ENCODE measurements at regions not wholly inside any gene's neighbourhood (a gene's known extent, or its start where the extent isn't known, plus 50 kb on each side); places are given as distances from the start of the nearest gene placed in this dataset.

DNA sequence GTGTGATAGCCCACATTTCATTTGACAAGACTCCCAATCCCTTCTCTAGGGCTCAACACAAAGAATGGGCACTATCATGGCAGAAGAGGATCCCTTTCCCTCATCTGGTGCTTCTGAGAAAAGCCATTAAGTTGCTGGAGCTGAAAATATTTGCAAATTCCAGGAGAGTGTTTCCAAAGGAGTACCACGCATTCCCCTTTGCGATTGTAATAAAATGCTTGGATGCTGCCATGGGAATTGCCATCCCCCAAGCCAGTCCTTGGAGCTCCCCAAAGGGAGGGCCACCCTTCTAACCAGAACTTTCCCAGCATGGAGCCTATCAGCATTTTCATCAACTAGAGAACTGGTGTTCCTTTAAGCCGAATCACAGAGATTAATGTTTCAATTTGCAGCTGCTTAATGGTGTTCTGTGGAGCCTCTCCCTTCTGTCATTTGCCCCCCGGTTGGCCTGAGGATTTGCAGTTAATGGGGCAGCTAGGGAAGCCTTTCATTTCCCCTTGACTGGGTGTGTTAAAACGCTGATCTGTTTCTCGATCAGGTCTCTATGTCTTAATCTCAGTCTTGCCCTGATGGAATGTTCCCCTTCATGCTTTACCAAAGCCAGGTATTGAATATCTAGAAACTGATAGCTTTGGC, 133.0 kb downstream of the ENC1 start:
- TF ChIP-seq, protein P1, sequence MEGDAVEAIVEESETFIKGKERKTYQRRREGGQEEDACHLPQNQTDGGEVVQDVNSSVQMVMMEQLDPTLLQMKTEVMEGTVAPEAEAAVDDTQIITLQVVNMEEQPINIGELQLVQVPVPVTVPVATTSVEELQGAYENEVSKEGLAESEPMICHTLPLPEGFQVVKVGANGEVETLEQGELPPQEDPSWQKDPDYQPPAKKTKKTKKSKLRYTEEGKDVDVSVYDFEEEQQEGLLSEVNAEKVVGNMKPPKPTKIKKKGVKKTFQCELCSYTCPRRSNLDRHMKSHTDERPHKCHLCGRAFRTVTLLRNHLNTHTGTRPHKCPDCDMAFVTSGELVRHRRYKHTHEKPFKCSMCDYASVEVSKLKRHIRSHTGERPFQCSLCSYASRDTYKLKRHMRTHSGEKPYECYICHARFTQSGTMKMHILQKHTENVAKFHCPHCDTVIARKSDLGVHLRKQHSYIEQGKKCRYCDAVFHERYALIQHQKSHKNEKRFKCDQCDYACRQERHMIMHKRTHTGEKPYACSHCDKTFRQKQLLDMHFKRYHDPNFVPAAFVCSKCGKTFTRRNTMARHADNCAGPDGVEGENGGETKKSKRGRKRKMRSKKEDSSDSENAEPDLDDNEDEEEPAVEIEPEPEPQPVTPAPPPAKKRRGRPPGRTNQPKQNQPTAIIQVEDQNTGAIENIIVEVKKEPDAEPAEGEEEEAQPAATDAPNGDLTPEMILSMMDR (IDR thresholded peaks at IDR 0.05; ENCODE audit: extremely low read depth, missing control alignments) = no peak
- DNase-seq (ENCODE audit: low spot score) = no peak

DNA sequence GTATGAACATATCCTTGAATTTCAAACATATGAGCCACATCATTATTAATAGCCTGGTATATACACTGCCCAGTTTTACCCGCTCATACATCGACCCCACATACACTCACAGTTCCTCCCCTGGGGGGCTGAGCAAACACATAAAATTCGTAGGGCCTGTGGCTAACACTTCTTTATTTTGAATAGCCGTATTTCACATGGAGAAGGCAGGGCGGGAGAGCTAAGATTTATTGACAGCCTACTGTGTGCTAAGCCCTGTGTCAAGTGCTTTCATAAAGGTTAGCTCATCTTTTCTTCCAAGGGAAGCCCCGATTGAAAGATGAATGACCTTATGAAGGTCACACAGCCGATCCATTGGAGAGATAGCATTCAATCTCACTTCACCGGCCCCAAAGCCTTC, 134.4 kb downstream of the ENC1 start:
- TF ChIP-seq, protein P1 (IDR thresholded peaks at IDR 0.05; ENCODE audit: extremely low read depth, missing control alignments) = no peak
- no peak for DNase-seq (ENCODE audit: low spot score)

DNA sequence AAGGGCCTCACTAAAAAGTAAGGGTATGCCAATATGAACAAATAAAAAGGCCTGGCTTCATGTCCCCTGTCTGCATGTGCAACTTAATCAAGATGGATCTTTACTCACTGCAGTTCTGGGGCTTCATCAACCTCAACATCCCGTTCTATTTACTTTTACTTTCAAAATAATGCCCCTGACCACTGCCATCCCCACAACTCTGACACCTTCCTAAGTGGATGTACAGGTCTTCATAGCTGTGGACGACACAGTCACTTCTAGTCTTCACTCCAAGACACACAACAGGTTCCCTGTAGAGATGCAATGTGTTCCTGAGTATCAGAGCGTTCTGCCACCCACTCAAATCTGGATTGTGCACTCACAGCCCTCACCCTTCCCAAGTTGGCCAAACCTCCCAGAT, 136.1 kb downstream of the ENC1 start:
- TF ChIP-seq, protein P1 (IDR thresholded peaks at IDR 0.05; ENCODE audit: extremely low read depth, missing control alignments) = no peak
- no peak for DNase-seq (ENCODE audit: low spot score)

DNA sequence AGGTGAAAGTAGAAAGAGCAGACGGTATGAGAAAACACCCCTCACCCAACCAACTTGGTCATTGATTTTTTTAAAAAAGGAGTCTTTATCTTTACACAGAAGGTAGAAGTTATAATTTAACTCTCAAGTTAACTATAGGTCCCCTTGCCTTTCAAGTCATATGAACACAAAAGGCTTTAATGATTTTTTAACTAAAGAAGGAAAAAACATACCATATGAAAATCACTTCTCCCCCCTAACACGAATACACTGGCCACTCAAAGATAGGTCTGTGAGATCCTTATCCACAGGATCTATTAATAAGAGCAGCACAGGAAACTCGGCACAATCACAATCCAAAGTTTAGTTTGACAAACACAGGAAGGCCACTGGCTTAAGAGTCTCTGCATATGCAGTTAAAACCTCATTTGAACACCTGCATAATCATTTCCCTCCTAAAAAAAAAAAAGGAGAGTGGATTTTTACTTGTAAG, 138.0 kb downstream of the ENC1 start:
- TF ChIP-seq, protein P1 (IDR thresholded peaks at IDR 0.05; ENCODE audit: extremely low read depth, missing control alignments) = no peak
- DNase-seq (ENCODE audit: low spot score) = no peak

DNA sequence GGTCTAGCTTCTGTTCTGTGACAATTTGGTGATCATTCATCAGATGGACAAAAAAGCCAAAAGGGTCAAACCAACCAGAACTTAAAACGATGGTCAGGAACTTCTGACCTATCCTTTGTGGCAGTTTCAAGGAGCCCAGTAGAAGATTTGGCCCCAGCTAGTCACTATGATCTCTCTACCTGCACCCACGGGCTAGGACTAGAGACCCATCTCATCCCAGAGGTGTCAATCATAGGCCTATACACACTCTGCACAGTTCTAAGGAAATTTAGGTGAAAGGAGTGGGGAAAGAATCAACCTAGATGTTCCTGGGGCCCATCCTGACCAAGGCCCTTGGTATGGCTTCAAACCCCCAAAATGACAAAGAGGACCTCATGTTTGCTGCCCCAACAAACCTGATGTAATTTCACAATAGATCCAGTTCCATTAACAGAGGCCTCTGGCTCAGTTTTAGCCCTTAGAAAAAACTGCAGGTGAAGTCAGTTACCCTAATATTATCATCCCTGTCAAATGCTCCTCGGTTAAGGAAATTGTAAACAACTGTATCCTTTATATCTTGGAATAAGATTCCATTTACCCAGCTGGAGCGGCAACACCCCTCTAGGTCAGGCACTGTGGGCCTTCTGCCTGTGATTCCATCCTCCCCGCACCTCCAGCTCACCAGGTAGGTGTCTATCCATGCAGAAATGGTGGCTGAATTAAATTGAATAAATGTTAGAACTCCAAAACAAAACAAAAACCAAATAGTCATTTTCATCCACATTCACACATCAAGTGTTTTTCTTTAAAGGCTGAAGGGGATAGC, 138.7 kb downstream of the ENC1 start:
- no peak for DNase-seq (ENCODE audit: low spot score)
- TF ChIP-seq, protein P1 (IDR thresholded peaks at IDR 0.05; ENCODE audit: extremely low read depth, missing control alignments) = no peak

DNA sequence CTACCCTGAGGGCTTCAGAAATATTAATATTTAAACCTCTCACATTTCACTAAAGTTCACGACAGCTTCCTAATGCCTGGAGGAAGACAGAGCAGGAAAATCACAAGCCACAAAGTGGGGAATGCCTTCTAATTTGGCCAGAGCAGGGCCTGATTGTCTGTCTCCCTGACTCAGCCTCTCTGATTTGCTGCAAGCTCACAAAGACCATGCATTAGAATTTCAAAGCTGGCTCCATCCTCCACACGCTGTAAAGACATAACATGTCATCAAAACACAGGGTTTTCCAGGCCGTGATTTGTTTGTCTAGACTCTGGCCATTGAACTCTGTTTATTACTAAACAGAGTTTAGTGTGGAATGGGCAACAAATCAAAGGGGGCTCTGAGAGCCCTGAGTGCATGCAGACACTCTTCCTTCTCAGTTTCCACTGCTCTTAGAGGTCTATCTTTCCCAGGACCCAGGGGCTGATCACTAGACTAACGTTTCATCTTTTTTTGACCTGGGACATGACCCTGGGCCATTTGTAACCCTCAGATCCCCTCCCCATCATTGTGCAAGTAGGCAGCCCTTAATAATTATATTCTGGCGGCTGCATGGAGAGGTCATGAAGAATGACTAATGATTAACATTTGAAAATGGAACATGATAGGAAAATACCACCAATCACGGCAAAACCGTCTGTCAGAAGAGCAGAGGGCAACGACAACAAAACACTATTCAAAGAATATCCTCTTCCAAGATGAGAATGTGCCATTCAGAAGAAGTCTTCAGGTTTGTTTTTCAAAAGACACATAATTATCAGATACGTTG, 140.2 kb downstream of the ENC1 start:
- no peak for DNase-seq (ENCODE audit: low spot score)
- TF ChIP-seq, protein P1 (IDR thresholded peaks at IDR 0.05; ENCODE audit: extremely low read depth, missing control alignments) = no peak

All from GM20000 (cell line).